ENCODE measurements at regions not wholly inside any gene's neighbourhood (a gene's known extent, or its start where the extent isn't known, plus 50 kb on each side); places are given as distances from the start of the nearest gene placed in this dataset.

GRCh38 chr18:39326772-39327171 is 1761.2 kb upstream of the CELF4 start:
- Mint-ChIP-seq H3K27ac (ENCODE audit: unreplicated experiment) (no peak overlapping the region), H3K4me1 (ENCODE audit: low read depth, unreplicated experiment) (no peaks in the 10 kb centered on the region), H3K36me3 (ENCODE audit: low read depth, unreplicated experiment) (no peaks in the 10 kb centered on the region), H3K4me3 (ENCODE audit: unreplicated experiment) (no peak overlapping the region), H3K27me3 (ENCODE audit: low read depth, unreplicated experiment) (no peaks in the 10 kb centered on the region), H3K9me3 (ENCODE audit: unreplicated experiment) (no peaks in the 10 kb centered on the region)
- no peaks in the 10 kb centered on the region for H3K36me3 ChIP-seq (ENCODE audit: insufficient read depth, low read length)
- no peaks in the 10 kb centered on the region for H3K79me2 ChIP-seq (ENCODE audit: insufficient read depth, low read length)
- no peak overlapping the region for H2AFZ ChIP-seq (ENCODE audit: low read depth, low read length)
- no peaks in the 10 kb centered on the region for H3K4me1 ChIP-seq (ENCODE audit: insufficient read depth, low read length)
- H3K27ac ChIP-seq (ENCODE audit: low read depth, low read length), result no peak overlapping the region
- no peak for TF ChIP-seq EZH2 (IDR thresholded peaks at IDR 0.05; ENCODE audit: insufficient read depth, low read length)
- TF ChIP-seq CTCF (IDR thresholded peaks at IDR 0.05; ENCODE audit: insufficient read depth, low read depth, low read length), result no peak
- H3K9ac ChIP-seq (ENCODE audit: low read length), result no peak overlapping the region
- H3K9me3 ChIP-seq (ENCODE audit: insufficient read depth, low read depth, low read length), result no peaks in the 10 kb centered on the region
- H3K27me3 ChIP-seq (ENCODE audit: insufficient read depth, low read length), result no peaks in the 10 kb centered on the region
- H4K20me1 ChIP-seq (ENCODE audit: insufficient read depth, low read length), result no peaks in the 10 kb centered on the region
- H3K4me3 ChIP-seq (ENCODE audit: insufficient read depth, low read depth, low read length), result no peak overlapping the region
- no peak for DNase-seq (ENCODE audit: low read depth)
- no peak for FAIRE-seq
- H3K4me2 ChIP-seq (ENCODE audit: low read length), result no peak overlapping the region

GRCh38 chr18:39325973-39326372 is 1760.4 kb upstream of the CELF4 start:
- Histone ChIP-seq H3K27me3 (ENCODE audit: insufficient read depth, low read length) (no peaks in the 10 kb centered on the region), H3K9me3 (ENCODE audit: insufficient read depth, low read depth, low read length) (no peaks in the 10 kb centered on the region)
- DNase-seq (ENCODE audit: low read depth), result no peak

More at GRCh38 chr18:39325973-39326372, 1760.4 kb upstream of the CELF4 start:
- Mint-ChIP-seq H3K4me3 (ENCODE audit: unreplicated experiment) (no peak overlapping the region), H3K27me3 (ENCODE audit: low read depth, unreplicated experiment) (no peaks in the 10 kb centered on the region), H3K36me3 (ENCODE audit: low read depth, unreplicated experiment) (no peaks in the 10 kb centered on the region), H3K9me3 (ENCODE audit: unreplicated experiment) (no peaks in the 10 kb centered on the region), H3K4me1 (ENCODE audit: low read depth, unreplicated experiment) (no peaks in the 10 kb centered on the region), H3K27ac (ENCODE audit: unreplicated experiment) (no peak overlapping the region)
- H2AFZ ChIP-seq (ENCODE audit: low read depth, low read length), result no peak overlapping the region
- TF ChIP-seq EZH2 (IDR thresholded peaks at IDR 0.05; ENCODE audit: insufficient read depth, low read length), result no peak
- TF ChIP-seq CTCF (IDR thresholded peaks at IDR 0.05; ENCODE audit: insufficient read depth, low read depth, low read length), result no peak
- no peak overlapping the region for H3K27ac ChIP-seq (ENCODE audit: low read depth, low read length)
- no peaks in the 10 kb centered on the region for H3K4me1 ChIP-seq (ENCODE audit: insufficient read depth, low read length)
- H3K79me2 ChIP-seq (ENCODE audit: insufficient read depth, low read length), result no peaks in the 10 kb centered on the region
- no peak overlapping the region for H3K9ac ChIP-seq (ENCODE audit: low read length)
- FAIRE-seq, result no peak
- no peaks in the 10 kb centered on the region for H4K20me1 ChIP-seq (ENCODE audit: insufficient read depth, low read length)
- H3K36me3 ChIP-seq (ENCODE audit: insufficient read depth, low read length), result no peaks in the 10 kb centered on the region
- H3K4me2 ChIP-seq (ENCODE audit: low read length), result no peak overlapping the region
- H3K4me3 ChIP-seq (ENCODE audit: insufficient read depth, low read depth, low read length), result no peak overlapping the region
